LNCaP clone FGC (cell line): ENCODE measurements at regions not wholly inside any gene's neighbourhood (a gene's known extent, or its start where the extent isn't known, plus 50 kb on each side); places are given as distances from the start of the nearest gene placed in this dataset.
"Not testable (repeated sequence)": the region's sequence is repeated elsewhere in the genome, so short reads cannot be mapped to it uniquely, and the experiment has no call there.

Experiments used
- DNase-seq: peaks from one replicate; pipeline ENCODE4 v3.0.0-alpha.2; 2011; ENCODE audit warnings: low read depth
- H3K4me3 ChIP-seq: 2 replicates; pipeline ENCODE4 v1.5.1; 2011; ENCODE audit warnings: mild to moderate bottlenecking, low read depth, low read length, control low read depth
- CTCF ChIP-seq: IDR thresholded peaks from 2 replicates; pipeline ENCODE4 v1.5.1; 2012; ENCODE audit warnings: mild to moderate bottlenecking; ENCODE audit not compliant: control insufficient read depth, insufficient read depth; ENCODE audit errors: extremely low read depth

- no peak for TF ChIP-seq CTCF
- H3K4me3 ChIP-seq = no peak overlapping the region
- no peak for DNase-seq
These were observed 182.7 kb upstream of the FGF16 start for GRCh38 chrX:77264490-77264889.

- no peak for TF ChIP-seq CTCF
- no peak overlapping the region for H3K4me3 ChIP-seq
- DNase-seq = no peak
These were observed 171.8 kb upstream of the FGF16 start for GRCh38 chrX:77275392-77275791.

GRCh38 chrX:77276742-77277141, 170.4 kb upstream of the FGF16 start:
- TF ChIP-seq CTCF = no peak
- no peak for DNase-seq
- no peak overlapping the region for H3K4me3 ChIP-seq

DNA sequence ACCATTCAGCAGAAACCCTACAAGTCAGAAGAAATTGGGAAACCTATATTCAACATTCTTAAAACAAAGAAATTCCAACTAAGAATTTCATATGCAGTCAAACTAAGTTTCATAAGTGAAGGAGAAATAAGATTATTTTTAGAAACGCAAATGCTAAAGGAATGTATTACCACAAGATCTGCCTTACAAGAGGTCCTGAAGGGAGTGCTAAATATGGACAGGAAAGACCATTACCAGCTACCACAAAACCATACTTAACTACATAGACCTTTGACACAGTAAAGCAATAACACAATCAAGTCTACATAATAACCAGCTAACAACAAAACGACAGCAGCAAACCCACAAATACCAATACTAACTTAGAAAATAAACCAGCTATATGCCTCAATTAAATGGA, 169.3 kb upstream of the FGF16 start:
- TF ChIP-seq CTCF = no peak
- DNase-seq = no peak
- no peak overlapping the region for H3K4me3 ChIP-seq

DNA sequence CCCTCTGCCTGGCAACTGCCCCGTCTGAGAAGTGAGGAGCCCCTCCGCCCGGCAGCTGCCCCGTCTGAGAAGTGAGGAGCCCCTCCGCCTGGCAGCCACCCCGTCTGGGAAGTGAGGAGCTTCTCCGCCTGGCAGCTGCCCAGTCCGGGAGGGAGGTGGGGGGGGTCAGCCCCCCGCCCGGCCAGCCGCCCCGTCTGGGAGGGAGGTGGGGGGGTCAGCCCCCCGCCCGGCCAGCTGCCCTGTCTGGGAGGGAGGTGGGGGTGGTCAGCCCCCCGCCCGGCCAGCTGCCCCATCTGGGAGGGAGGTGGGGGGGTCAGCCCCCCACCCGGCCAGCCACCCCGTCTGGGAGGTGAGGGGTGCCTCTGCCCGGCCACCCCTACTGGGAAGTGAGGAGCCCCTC, 167.8 kb upstream of the FGF16 start:
- H3K4me3 ChIP-seq, DNase-seq: not testable (repeated sequence)

GRCh38 chrX:77293331-77293995, 153.7 kb upstream of the FGF16 start:
- TF ChIP-seq CTCF = no peak

DNA sequence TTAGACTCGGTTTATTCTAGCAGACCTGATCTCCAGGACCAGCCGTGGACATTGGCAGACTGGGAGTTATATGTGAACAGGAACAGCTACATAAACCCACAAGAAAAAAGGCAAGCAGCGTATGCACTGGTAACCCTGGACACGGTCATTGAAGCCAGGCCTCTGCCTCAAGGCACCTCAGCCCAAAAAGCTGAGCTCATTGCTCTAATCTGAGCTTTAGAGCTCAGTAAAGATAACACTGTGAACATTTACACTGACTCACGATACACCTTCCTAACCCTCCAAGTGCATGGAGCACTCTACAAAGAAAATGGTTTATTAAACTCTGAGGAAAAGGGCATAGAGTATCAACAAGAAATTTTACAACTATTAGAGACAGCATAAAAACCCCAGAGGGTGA, 148.9 kb upstream of the FGF16 start:
- no peak overlapping the region for H3K4me3 ChIP-seq
- no peak for DNase-seq
- no peak for TF ChIP-seq CTCF

More at GRCh38 chrX:77293331-77293995, 153.7 kb upstream of the FGF16 start:
- DNase-seq = no peak
- H3K4me3 ChIP-seq = no peak overlapping the region
